ENCODE measurements at regions not wholly inside any gene's neighbourhood (a gene's known extent, or its start where the extent isn't known, plus 50 kb on each side); places are given as distances from the start of the nearest gene placed in this dataset.
A peak's percentile ranks its signal among the peaks of the same experiment; 100 is the strongest.

- no peak overlapping the region for H3K4me3 ChIP-seq (ENCODE audit: low read depth in 1 of 2, low read length in 1 of 2)
- TF ChIP-seq, protein P1, sequence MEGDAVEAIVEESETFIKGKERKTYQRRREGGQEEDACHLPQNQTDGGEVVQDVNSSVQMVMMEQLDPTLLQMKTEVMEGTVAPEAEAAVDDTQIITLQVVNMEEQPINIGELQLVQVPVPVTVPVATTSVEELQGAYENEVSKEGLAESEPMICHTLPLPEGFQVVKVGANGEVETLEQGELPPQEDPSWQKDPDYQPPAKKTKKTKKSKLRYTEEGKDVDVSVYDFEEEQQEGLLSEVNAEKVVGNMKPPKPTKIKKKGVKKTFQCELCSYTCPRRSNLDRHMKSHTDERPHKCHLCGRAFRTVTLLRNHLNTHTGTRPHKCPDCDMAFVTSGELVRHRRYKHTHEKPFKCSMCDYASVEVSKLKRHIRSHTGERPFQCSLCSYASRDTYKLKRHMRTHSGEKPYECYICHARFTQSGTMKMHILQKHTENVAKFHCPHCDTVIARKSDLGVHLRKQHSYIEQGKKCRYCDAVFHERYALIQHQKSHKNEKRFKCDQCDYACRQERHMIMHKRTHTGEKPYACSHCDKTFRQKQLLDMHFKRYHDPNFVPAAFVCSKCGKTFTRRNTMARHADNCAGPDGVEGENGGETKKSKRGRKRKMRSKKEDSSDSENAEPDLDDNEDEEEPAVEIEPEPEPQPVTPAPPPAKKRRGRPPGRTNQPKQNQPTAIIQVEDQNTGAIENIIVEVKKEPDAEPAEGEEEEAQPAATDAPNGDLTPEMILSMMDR (IDR thresholded peaks at IDR 0.05): no peak
- H3K27me3 ChIP-seq: no peaks in the 10 kb centered on the region
- peak overlapping the region; percentile 65 for H3K27ac ChIP-seq
- H3K4me1 ChIP-seq (ENCODE audit: control insufficient read depth in 1 of 2, insufficient read depth in 1 of 2, low read depth in 1 of 2, low read length in 1 of 2): peaks cover 34 to 38% of the 10 kb centered on the region in 2 experiments
- H3K36me3 ChIP-seq: no peaks in the 10 kb centered on the region
- no peaks in the 10 kb centered on the region for H3K9me3 ChIP-seq
Observed at GRCh38 chr9:105023788-105024187, 95.8 kb upstream of the ABCA1 start.

GRCh38 chr9:105024529-105024928 is 96.6 kb upstream of the ABCA1 start:
- H3K27ac ChIP-seq: peak overlapping the region; percentile 65
- no peak overlapping the region for H3K4me3 ChIP-seq (ENCODE audit: low read depth in 1 of 2, low read length in 1 of 2)
- TF ChIP-seq, protein P1 (IDR thresholded peaks at IDR 0.05): no peak

DNA sequence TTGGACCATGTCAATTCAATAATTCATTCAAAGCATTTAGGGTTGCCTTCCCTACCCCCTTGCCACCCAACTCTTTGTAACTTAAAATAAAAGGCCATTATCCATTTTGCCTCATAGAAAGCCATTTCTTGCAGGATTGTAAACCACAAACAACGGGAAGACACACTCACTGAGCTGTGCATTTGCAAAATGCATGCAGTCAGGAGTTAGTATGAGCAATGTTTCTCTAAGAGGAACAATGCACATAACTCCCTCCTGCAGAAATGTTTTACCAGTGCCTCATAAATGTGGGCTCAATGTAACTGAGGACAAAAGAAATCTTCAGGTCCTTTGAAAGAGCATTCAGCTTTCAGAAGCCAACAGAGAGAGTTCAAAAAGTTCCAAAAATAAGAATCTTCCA is 98.5 kb upstream of the ABCA1 start:
- Histone ChIP-seq H3K4me3 (ENCODE audit: low read depth in 1 of 2, low read length in 1 of 2) (no peak overlapping the region), H3K27me3 (no peaks in the 10 kb centered on the region), H3K9me3 (no peaks in the 10 kb centered on the region), H3K4me1 (ENCODE audit: control insufficient read depth in 1 of 2, insufficient read depth in 1 of 2, low read depth in 1 of 2, low read length in 1 of 2) (peaks cover 34 to 38% of the 10 kb centered on the region in 2 experiments), H3K27ac (peak overlapping the region; percentile 60), H3K36me3 (no peaks in the 10 kb centered on the region)
- TF ChIP-seq, protein P1 (IDR thresholded peaks at IDR 0.05): no peak

More at GRCh38 chr9:105024529-105024928, 96.6 kb upstream of the ABCA1 start:
- Histone ChIP-seq H3K4me1 (ENCODE audit: control insufficient read depth in 1 of 2, insufficient read depth in 1 of 2, low read depth in 1 of 2, low read length in 1 of 2) (peaks cover 34 to 38% of the 10 kb centered on the region in 2 experiments), H3K27me3 (no peaks in the 10 kb centered on the region), H3K9me3 (no peaks in the 10 kb centered on the region), H3K36me3 (no peaks in the 10 kb centered on the region)

GRCh38 chr9:105027084-105027483 is 99.1 kb upstream of the ABCA1 start:
- Histone ChIP-seq H3K4me3 (ENCODE audit: low read depth in 1 of 2, low read length in 1 of 2) (no peak overlapping the region), H3K36me3 (no peaks in the 10 kb centered on the region), H3K27me3 (no peaks in the 10 kb centered on the region), H3K27ac (peak overlapping the region; percentile 60), H3K4me1 (ENCODE audit: control insufficient read depth in 1 of 2, insufficient read depth in 1 of 2, low read depth in 1 of 2, low read length in 1 of 2) (peaks cover 35 to 38% of the 10 kb centered on the region in 2 experiments), H3K9me3 (no peaks in the 10 kb centered on the region)
- TF ChIP-seq, protein P1 (IDR thresholded peaks at IDR 0.05): no peak

GRCh38 chr9:105030285-105030684 is 102.3 kb upstream of the ABCA1 start:
- TF ChIP-seq, protein P1 (IDR thresholded peaks at IDR 0.05): no peak
- Histone ChIP-seq H3K27me3 (no peaks in the 10 kb centered on the region), H3K4me3 (ENCODE audit: low read depth in 1 of 2, low read length in 1 of 2) (no peak overlapping the region), H3K36me3 (no peaks in the 10 kb centered on the region), H3K9me3 (no peaks in the 10 kb centered on the region), H3K4me1 (ENCODE audit: control insufficient read depth in 1 of 2, insufficient read depth in 1 of 2, low read depth in 1 of 2, low read length in 1 of 2) (peaks cover 27 to 36% of the 10 kb centered on the region in 2 experiments), H3K27ac (no peak overlapping the region)

DNA sequence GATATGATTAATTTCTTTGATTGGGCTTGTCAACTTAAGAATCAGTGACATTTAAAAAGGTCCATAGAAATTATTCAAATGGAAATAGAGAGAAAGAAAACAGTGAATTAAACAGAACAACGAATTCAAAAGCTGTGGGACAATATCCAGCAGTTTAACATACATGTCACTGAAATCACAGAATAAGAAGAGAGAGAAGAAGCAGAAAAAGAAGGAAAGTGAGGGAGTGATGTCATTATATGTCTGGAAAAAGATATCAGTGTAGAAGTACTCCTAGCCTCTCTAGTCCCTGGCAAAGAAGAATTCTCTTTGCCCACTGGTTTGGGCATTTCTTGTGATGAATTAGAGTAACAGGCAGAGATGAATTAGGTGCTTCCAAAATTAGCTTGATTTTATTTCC is 109.2 kb upstream of the ABCA1 start:
- no peaks in the 10 kb centered on the region for H3K9me3 ChIP-seq
- no peak overlapping the region for H3K27ac ChIP-seq
- H3K36me3 ChIP-seq: no peaks in the 10 kb centered on the region
- TF ChIP-seq, protein P1 (IDR thresholded peaks at IDR 0.05): no peak
- no peak overlapping the region for H3K4me3 ChIP-seq (ENCODE audit: low read depth in 1 of 2, low read length in 1 of 2)
- no peaks in the 10 kb centered on the region for H3K27me3 ChIP-seq
- peaks cover 23 to 33% of the 10 kb centered on the region in 2 experiments for H3K4me1 ChIP-seq (ENCODE audit: control insufficient read depth in 1 of 2, insufficient read depth in 1 of 2, low read depth in 1 of 2, low read length in 1 of 2)
